ENCODE measurements at regions not wholly inside any gene's neighbourhood (a gene's known extent, or its start where the extent isn't known, plus 50 kb on each side); places are given as distances from the start of the nearest gene placed in this dataset.
A peak's percentile ranks its signal among the peaks of the same experiment; 100 is the strongest.

- 69% methylated on average over 8 of the region's 14 CpGs for WGBS (ENCODE audit: insufficient coverage)
Measured at GRCh38 chr18:76099931-76100457, 395.0 kb downstream of the ZNF516 start.

DNA sequence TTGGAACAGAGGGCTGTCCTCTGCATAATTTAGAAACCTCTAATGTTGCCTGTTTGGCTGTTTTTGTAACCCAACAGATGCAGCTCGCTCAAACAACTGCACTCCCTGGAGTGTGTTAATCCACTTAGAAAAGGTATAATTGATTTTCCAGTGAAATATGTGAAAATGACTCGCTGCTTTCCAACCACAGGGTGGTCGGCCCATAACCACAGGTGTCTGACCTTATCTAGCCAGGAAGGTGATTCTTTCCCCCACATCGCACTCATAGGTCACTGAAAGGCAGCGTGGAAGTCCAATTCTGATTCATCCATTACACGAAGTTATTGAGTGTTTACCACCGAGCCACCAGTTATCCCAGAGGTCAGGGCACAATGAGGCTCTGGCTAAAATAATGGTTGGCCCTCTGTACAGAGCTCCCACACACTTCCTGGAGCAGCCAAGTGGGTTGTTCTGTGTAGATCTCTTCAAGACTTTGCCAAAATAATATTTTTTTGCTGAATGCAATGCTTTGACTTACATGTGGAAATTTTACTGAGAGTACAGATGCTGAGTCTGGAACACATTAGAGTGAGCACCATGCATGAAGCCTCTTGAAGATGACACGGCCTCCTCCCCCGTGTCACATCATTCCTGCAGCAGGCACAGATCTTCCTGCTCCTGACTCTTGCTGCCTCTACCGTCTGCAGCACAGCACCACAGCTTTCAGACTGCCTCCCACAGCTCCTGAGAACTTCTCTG is 396.2 kb downstream of the ZNF516 start:
- Histone ChIP-seq H3K9me3 (replicated peaks; ENCODE audit: control insufficient read depth, low read depth, low read length) (peaks cover 7% of the 10 kb centered on the region), H3K4me3 (ENCODE audit: low read length) (no peak overlapping the region), H3K36me3 (ENCODE audit: control insufficient read depth, insufficient read depth, low read length) (no peaks in the 10 kb centered on the region), H3K27ac (ENCODE audit: low read length) (peak overlapping the region; percentile 78), H3K4me1 (ENCODE audit: control insufficient read depth, insufficient read depth, low read length) (peaks cover 27% of the 10 kb centered on the region), H3K27me3 (ENCODE audit: control insufficient read depth, insufficient read depth, low read length) (no peaks in the 10 kb centered on the region)
- WGBS (ENCODE audit: insufficient coverage) = 33% methylated on average over 1 of the region's 10 CpGs
- DNase-seq = peak; percentile 94

More at GRCh38 chr18:76099931-76100457, 395.0 kb downstream of the ZNF516 start:
- Histone ChIP-seq H3K27me3 (ENCODE audit: control insufficient read depth, insufficient read depth, low read length) (no peaks in the 10 kb centered on the region), H3K4me1 (ENCODE audit: control insufficient read depth, insufficient read depth, low read length) (peaks cover 27% of the 10 kb centered on the region), H3K4me3 (ENCODE audit: low read length) (no peak overlapping the region), H3K9me3 (replicated peaks; ENCODE audit: control insufficient read depth, low read depth, low read length) (peaks cover 10% of the 10 kb centered on the region), H3K36me3 (ENCODE audit: control insufficient read depth, insufficient read depth, low read length) (no peaks in the 10 kb centered on the region), H3K27ac (ENCODE audit: low read length) (peak overlapping the region; percentile 30)
- DNase-seq = no peak

GRCh38 chr18:76081536-76081935 is 413.5 kb downstream of the ZNF516 start:
- DNase-seq = no peak
- WGBS (ENCODE audit: insufficient coverage) = 89% methylated on average over 7 of the region's 12 CpGs

GRCh38 chr18:76080430-76080829 is 414.6 kb downstream of the ZNF516 start:
- whole genome bisulfite sequencing (ENCODE audit: insufficient coverage) = 90% methylated on average over 3 of the region's 9 CpGs
- no peak for DNase-seq

More at GRCh38 chr18:76081536-76081935, 413.5 kb downstream of the ZNF516 start:
- Histone ChIP-seq H3K27me3 (ENCODE audit: control insufficient read depth, insufficient read depth, low read length) (no peaks in the 10 kb centered on the region), H3K9me3 (replicated peaks; ENCODE audit: control insufficient read depth, low read depth, low read length) (no peaks in the 10 kb centered on the region), H3K4me1 (ENCODE audit: control insufficient read depth, insufficient read depth, low read length) (no peaks in the 10 kb centered on the region), H3K4me3 (ENCODE audit: low read length) (no peak overlapping the region), H3K27ac (ENCODE audit: low read length) (no peak overlapping the region), H3K36me3 (ENCODE audit: control insufficient read depth, insufficient read depth, low read length) (no peaks in the 10 kb centered on the region)

DNA sequence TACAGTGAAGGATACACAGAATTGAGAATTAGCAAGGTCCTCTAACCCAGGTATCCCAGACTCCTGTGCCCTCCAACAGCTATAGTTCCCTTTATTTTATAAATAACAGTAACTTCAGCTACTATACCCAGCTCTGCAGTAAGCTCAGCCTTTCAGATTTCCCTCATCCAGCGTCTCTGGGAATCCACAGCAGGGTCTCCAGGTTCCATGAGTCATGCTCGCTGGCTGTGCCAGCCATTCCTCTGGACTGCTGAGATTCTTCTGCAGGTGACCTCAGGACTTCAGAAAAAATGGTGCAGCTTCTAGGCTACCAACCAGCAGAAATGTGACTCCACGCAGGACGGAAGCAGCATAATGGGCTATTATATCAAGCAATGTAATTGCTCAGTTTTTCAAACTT is 419.3 kb downstream of the ZNF516 start:
- DNase-seq = no peak
- H3K4me3 ChIP-seq (ENCODE audit: low read length) = no peak overlapping the region
- H3K27ac ChIP-seq (ENCODE audit: low read length) = no peak overlapping the region
- no peaks in the 10 kb centered on the region for H3K36me3 ChIP-seq (ENCODE audit: control insufficient read depth, insufficient read depth, low read length)
- no peaks in the 10 kb centered on the region for H3K4me1 ChIP-seq (ENCODE audit: control insufficient read depth, insufficient read depth, low read length)
- WGBS (ENCODE audit: insufficient coverage) = 78% methylated on average over 4 of the region's 4 CpGs
- no peaks in the 10 kb centered on the region for H3K27me3 ChIP-seq (ENCODE audit: control insufficient read depth, insufficient read depth, low read length)
- H3K9me3 ChIP-seq (replicated peaks; ENCODE audit: control insufficient read depth, low read depth, low read length) = no peaks in the 10 kb centered on the region

More at GRCh38 chr18:76080430-76080829, 414.6 kb downstream of the ZNF516 start:
- Histone ChIP-seq H3K9me3 (replicated peaks; ENCODE audit: control insufficient read depth, low read depth, low read length) (no peaks in the 10 kb centered on the region), H3K36me3 (ENCODE audit: control insufficient read depth, insufficient read depth, low read length) (no peaks in the 10 kb centered on the region), H3K27ac (ENCODE audit: low read length) (no peak overlapping the region), H3K27me3 (ENCODE audit: control insufficient read depth, insufficient read depth, low read length) (no peaks in the 10 kb centered on the region), H3K4me3 (ENCODE audit: low read length) (no peak overlapping the region), H3K4me1 (ENCODE audit: control insufficient read depth, insufficient read depth, low read length) (no peaks in the 10 kb centered on the region)

- 53% methylated on average over 6 of the region's 6 CpGs for WGBS (ENCODE audit: insufficient coverage)
- no peak overlapping the region for H3K4me3 ChIP-seq (ENCODE audit: low read length)
- no peak overlapping the region for H3K27ac ChIP-seq (ENCODE audit: low read length)
- H3K4me1 ChIP-seq (ENCODE audit: control insufficient read depth, insufficient read depth, low read length) = peaks cover 3% of the 10 kb centered on the region
- no peaks in the 10 kb centered on the region for H3K9me3 ChIP-seq (replicated peaks; ENCODE audit: control insufficient read depth, low read depth, low read length)
- no peaks in the 10 kb centered on the region for H3K27me3 ChIP-seq (ENCODE audit: control insufficient read depth, insufficient read depth, low read length)
- H3K36me3 ChIP-seq (ENCODE audit: control insufficient read depth, insufficient read depth, low read length) = no peaks in the 10 kb centered on the region
- no peak for DNase-seq
Measured at GRCh38 chr18:76064998-76065397, 430.0 kb downstream of the ZNF516 start.

DNA sequence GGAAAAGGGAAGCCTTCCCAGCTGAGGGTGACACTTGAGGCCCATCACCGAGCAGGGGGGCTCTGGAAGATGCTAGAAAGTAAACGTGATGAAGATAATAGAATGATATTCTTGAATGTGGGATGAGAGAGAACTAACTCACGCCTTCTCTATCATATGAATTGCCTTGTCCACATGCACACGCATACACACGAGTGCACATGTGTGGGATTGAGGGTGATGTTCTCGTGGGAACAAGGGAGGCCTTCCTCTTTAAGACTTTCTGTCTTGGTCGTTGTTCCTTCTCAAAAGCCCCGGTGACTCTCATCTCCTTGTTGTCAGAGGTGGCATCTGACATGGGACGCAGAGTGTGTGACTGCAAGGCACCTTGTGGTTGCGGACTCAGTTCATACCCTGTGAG is 436.9 kb downstream of the ZNF516 start:
- H3K4me1 ChIP-seq (ENCODE audit: control insufficient read depth, insufficient read depth, low read length) = peaks cover 5% of the 10 kb centered on the region
- no peaks in the 10 kb centered on the region for H3K9me3 ChIP-seq (replicated peaks; ENCODE audit: control insufficient read depth, low read depth, low read length)
- H3K27me3 ChIP-seq (ENCODE audit: control insufficient read depth, insufficient read depth, low read length) = no peaks in the 10 kb centered on the region
- no peaks in the 10 kb centered on the region for H3K36me3 ChIP-seq (ENCODE audit: control insufficient read depth, insufficient read depth, low read length)
- 65% methylated on average over 6 of the region's 10 CpGs for WGBS (ENCODE audit: insufficient coverage)
- no peak overlapping the region for H3K27ac ChIP-seq (ENCODE audit: low read length)
- no peak for DNase-seq
- H3K4me3 ChIP-seq (ENCODE audit: low read length) = no peak overlapping the region

GRCh38 chr18:76057386-76057785 is 437.7 kb downstream of the ZNF516 start:
- Histone ChIP-seq H3K4me1 (ENCODE audit: control insufficient read depth, insufficient read depth, low read length) (peaks cover 5% of the 10 kb centered on the region), H3K27me3 (ENCODE audit: control insufficient read depth, insufficient read depth, low read length) (no peaks in the 10 kb centered on the region), H3K36me3 (ENCODE audit: control insufficient read depth, insufficient read depth, low read length) (no peaks in the 10 kb centered on the region), H3K9me3 (replicated peaks; ENCODE audit: control insufficient read depth, low read depth, low read length) (no peaks in the 10 kb centered on the region), H3K27ac (ENCODE audit: low read length) (peak overlapping the region; percentile 83), H3K4me3 (ENCODE audit: low read length) (no peak overlapping the region)
- DNase-seq = no peak
- WGBS (ENCODE audit: insufficient coverage) = 72% methylated on average over 15 of the region's 16 CpGs

DNA sequence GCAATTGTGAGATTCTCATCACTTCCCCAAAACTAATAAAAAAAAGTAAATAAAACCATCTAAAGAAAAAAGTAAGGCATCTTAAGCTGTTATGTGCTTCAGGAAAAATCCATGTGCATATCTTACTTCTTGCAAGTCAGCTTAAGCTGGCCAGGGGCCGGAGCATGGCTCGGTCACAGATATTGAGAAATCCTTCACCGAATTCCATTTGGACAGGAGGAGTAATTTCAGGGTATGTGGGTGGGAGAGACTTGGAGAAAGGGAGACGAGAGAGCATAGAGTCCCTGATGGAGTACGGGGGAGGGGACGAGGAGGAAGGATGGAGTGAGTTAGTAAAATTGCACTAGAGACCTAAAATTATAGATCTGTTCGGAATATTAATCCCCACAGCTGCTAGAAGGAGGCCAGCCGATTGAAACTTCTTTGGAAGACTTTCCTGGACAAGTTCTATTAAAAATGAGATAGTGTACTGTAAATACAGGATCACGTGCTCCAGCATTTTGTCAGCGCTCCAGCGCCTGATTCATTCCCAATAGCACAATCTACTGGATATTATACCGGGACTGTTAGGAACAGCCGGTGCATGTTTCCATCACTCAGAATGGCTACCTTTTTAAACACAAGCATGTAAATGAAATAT is 438.5 kb downstream of the ZNF516 start:
- Histone ChIP-seq H3K36me3 (ENCODE audit: control insufficient read depth, insufficient read depth, low read length) (no peaks in the 10 kb centered on the region), H3K27ac (ENCODE audit: low read length) (peak overlapping the region; percentile 83), H3K4me3 (ENCODE audit: low read length) (no peak overlapping the region), H3K9me3 (replicated peaks; ENCODE audit: control insufficient read depth, low read depth, low read length) (no peaks in the 10 kb centered on the region), H3K27me3 (ENCODE audit: control insufficient read depth, insufficient read depth, low read length) (no peaks in the 10 kb centered on the region), H3K4me1 (ENCODE audit: control insufficient read depth, insufficient read depth, low read length) (peaks cover 8% of the 10 kb centered on the region)
- DNase-seq = peak; percentile 98
- WGBS (ENCODE audit: insufficient coverage) = 39% methylated on average over 11 of the region's 13 CpGs

DNA sequence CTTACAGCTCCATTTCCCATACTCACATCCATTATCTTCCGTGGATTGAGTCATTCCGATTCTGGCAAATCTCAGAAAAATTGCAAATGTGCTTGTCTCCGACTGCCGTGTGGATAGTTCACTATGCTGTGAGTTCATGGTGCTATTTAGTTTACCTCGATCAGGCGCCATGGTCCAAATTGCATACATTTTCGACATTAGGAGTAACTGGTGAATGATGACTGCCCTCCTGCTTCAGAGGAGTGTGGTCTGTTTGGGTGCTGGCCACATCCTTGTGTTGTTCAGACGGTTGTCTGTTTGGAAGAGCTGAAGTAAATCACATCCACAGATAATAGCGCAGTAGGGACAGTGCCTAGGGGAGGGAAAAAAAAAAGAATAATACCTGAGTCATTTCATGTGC is 439.5 kb downstream of the ZNF516 start:
- no peaks in the 10 kb centered on the region for H3K27me3 ChIP-seq (ENCODE audit: control insufficient read depth, insufficient read depth, low read length)
- H3K27ac ChIP-seq (ENCODE audit: low read length) = peak overlapping the region; percentile 83
- no peaks in the 10 kb centered on the region for H3K36me3 ChIP-seq (ENCODE audit: control insufficient read depth, insufficient read depth, low read length)
- DNase-seq = peak; percentile 22
- WGBS (ENCODE audit: insufficient coverage) = 80% methylated on average over 1 of the region's 9 CpGs
- H3K4me3 ChIP-seq (ENCODE audit: low read length) = no peak overlapping the region
- H3K4me1 ChIP-seq (ENCODE audit: control insufficient read depth, insufficient read depth, low read length) = peaks cover 11% of the 10 kb centered on the region
- no peaks in the 10 kb centered on the region for H3K9me3 ChIP-seq (replicated peaks; ENCODE audit: control insufficient read depth, low read depth, low read length)
